Type B pancreatic cell (in vitro differentiated cells): ENCODE measurements at regions not wholly inside any gene's neighbourhood (a gene's known extent, or its start where the extent isn't known, plus 50 kb on each side); places are given as distances from the start of the nearest gene placed in this dataset.

ENCODE experiments used
- DNase-seq: peaks from one replicate; pipeline ENCODE4 v3.0.0; 2021; ENCODE audit warnings: mixed read lengths; ENCODE audit not compliant: unreplicated experiment; ENCODE audit errors: extremely low spot score
- H3K27ac Mint-ChIP-seq: 2 replicates; pipeline ENCODE4 v1.8.0; 2021; ENCODE audit warnings: mild to moderate bottlenecking, mixed read lengths
- H3K27me3 Mint-ChIP-seq: 2 replicates; pipeline ENCODE4 v1.8.0; 2021; ENCODE audit warnings: mixed read lengths
- H3K36me3 Mint-ChIP-seq: 2 replicates; pipeline ENCODE4 v1.8.0; 2021; ENCODE audit warnings: mixed read lengths
- H3K4me1 Mint-ChIP-seq: one replicate; pipeline ENCODE4 v1.8.0; 2021; ENCODE audit warnings: mixed read lengths; ENCODE audit not compliant: unreplicated experiment
- H3K4me3 Mint-ChIP-seq: 2 replicates; pipeline ENCODE4 v1.8.0; 2021; ENCODE audit warnings: mild to moderate bottlenecking, mixed read lengths
- H3K9me3 Mint-ChIP-seq: 2 replicates; pipeline ENCODE4 v1.8.0; 2021; ENCODE audit warnings: mixed read lengths
- CTCF ChIP-seq: fragments of 200-600 bp; sonication (generic); conservative IDR thresholded peaks from 2 replicates; pipeline ENCODE4 v1.5.0; 2021; ENCODE audit warnings: antibody characterized with exemption, mild to moderate bottlenecking

- TF ChIP-seq CTCF = no peak
- no peaks in the 10 kb centered on the region for H3K27me3 Mint-ChIP-seq
- no peak overlapping the region for H3K27ac Mint-ChIP-seq
- no peaks in the 10 kb centered on the region for H3K36me3 Mint-ChIP-seq
- no peaks in the 10 kb centered on the region for H3K4me1 Mint-ChIP-seq
- no peak for DNase-seq
- no peaks in the 10 kb centered on the region for H3K9me3 Mint-ChIP-seq
- no peak overlapping the region for H3K4me3 Mint-ChIP-seq
These were observed 56.4 kb downstream of the NEUROD6 start for GRCh38 chr7:31284106-31284505.

GRCh38 chr7:31271641-31272405, 68.7 kb downstream of the NEUROD6 start:
- Mint-ChIP-seq H3K4me1 (no peaks in the 10 kb centered on the region), H3K27me3 (no peaks in the 10 kb centered on the region), H3K4me3 (no peak overlapping the region), H3K9me3 (no peaks in the 10 kb centered on the region), H3K27ac (no peak overlapping the region), H3K36me3 (no peaks in the 10 kb centered on the region)
- TF ChIP-seq CTCF = no peak
- DNase-seq = no peak

DNA sequence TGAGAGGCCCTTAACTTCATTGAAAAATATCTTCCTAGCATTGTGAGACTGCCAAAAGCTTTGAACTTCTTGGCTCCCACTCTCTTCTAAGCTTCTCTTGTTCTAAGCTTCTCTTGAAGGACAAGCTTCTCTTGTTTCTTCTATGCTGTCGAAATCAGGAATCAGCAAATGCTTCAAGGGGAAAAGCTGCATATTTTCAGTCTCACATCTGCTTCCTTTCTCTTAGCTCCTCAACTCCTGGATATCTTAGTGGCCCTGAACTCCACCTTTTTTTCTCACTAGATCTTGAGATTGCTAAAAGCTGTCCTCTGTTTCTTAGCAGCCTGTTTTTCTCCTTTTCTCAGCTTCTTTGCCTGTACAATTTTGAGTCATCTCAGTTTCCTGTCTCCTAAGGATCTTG, 73.0 kb downstream of the NEUROD6 start:
- H3K9me3 Mint-ChIP-seq = no peaks in the 10 kb centered on the region
- H3K27me3 Mint-ChIP-seq = no peaks in the 10 kb centered on the region
- no peak overlapping the region for H3K27ac Mint-ChIP-seq
- H3K4me3 Mint-ChIP-seq = no peak overlapping the region
- no peaks in the 10 kb centered on the region for H3K36me3 Mint-ChIP-seq
- DNase-seq = no peak
- no peaks in the 10 kb centered on the region for H3K4me1 Mint-ChIP-seq
- no peak for TF ChIP-seq CTCF

DNA sequence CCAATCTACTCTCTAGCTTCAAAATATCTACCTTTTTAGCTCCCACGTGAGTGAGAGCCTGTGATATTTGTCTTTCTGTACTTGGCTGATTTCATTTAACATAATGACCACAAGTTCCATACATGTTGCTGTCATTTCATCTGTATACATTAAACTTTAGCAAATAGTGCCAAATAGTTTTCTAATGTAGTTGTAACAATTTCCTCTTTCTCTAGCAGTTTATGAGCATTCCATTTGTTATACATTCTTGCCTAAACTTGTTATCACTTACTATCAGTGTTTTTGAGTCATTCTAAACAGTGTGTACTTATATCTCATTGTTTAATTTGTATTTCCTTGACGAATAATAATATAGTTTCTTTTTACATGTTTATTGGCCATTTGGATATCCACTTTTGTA, 77.2 kb downstream of the NEUROD6 start:
- Mint-ChIP-seq H3K9me3 (no peaks in the 10 kb centered on the region), H3K4me3 (no peak overlapping the region), H3K4me1 (no peaks in the 10 kb centered on the region), H3K36me3 (no peaks in the 10 kb centered on the region), H3K27me3 (no peaks in the 10 kb centered on the region), H3K27ac (no peak overlapping the region)
- no peak for DNase-seq
- TF ChIP-seq CTCF = no peak

GRCh38 chr7:31261341-31261740, 79.2 kb downstream of the NEUROD6 start:
- Mint-ChIP-seq H3K9me3 (no peaks in the 10 kb centered on the region), H3K27me3 (no peaks in the 10 kb centered on the region), H3K4me3 (no peak overlapping the region), H3K27ac (no peak overlapping the region), H3K36me3 (no peaks in the 10 kb centered on the region), H3K4me1 (no peaks in the 10 kb centered on the region)
- DNase-seq = no peak
- no peak for TF ChIP-seq CTCF
